ENCODE measurements at regions not wholly inside any gene's neighbourhood (a gene's known extent, or its start where the extent isn't known, plus 50 kb on each side); places are given as distances from the start of the nearest gene placed in this dataset.

DNA sequence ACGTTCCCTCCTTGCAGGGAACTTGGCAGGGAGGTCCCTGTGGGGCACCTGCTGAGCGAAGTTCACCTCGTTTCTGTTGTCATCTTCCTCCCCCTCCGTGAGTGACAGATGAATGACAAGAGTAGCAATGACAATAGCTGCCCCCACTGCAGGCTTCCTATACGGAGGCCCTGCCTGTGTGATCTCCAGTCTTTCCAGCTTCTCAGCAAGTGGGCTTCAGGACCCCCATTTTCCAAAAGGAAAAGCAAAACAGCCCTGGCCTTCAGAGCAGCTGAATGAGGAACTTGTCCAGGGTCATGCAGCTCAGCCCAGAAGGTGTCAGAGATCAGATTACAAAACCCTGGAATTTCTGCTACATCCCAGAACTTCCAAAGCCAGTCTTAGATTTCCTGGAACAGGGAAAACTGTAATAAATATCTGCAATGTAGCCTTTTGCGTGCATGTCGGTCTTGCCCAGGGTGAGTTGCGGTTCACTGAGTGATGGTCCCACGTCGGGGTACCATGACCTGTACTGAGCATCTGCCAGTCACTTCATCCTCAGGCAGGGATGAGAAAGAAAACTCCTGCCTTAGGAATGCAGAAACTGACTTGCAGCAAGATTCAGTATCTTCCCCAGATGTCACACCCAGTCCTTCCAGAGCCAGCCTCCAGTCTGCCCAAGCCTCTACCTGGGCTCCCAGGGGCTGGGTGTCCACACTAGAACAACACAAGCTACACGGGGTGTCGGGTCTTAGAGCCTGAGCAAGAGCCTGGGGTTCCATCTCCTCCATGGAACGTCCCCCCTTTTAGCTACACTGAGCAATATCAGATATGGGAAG is 1457.0 kb downstream of the BRD1 start:
- Histone ChIP-seq H3K4me1 (peaks cover 0 to 15% (median 5%) of the 10 kb centered on the region in 6 donors), H3K27me3 (replicated peaks in 1 of 7) (peaks cover 0 to 62% (median 0%) of the 10 kb centered on the region in 7 donors), H3K9me3 (no peaks in the 10 kb centered on the region), H3K36me3 (no peaks in the 10 kb centered on the region), H3K4me3 (no peak overlapping the region), H3K27ac (no peak overlapping the region)
- TF ChIP-seq, protein P1, sequence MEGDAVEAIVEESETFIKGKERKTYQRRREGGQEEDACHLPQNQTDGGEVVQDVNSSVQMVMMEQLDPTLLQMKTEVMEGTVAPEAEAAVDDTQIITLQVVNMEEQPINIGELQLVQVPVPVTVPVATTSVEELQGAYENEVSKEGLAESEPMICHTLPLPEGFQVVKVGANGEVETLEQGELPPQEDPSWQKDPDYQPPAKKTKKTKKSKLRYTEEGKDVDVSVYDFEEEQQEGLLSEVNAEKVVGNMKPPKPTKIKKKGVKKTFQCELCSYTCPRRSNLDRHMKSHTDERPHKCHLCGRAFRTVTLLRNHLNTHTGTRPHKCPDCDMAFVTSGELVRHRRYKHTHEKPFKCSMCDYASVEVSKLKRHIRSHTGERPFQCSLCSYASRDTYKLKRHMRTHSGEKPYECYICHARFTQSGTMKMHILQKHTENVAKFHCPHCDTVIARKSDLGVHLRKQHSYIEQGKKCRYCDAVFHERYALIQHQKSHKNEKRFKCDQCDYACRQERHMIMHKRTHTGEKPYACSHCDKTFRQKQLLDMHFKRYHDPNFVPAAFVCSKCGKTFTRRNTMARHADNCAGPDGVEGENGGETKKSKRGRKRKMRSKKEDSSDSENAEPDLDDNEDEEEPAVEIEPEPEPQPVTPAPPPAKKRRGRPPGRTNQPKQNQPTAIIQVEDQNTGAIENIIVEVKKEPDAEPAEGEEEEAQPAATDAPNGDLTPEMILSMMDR (IDR thresholded peaks at IDR 0.05 in 8 of 11, conservative IDR thresholded peaks at IDR 0.05 in 3 of 11): no peak
- TF ChIP-seq POLR2A (IDR thresholded peaks at IDR 0.05) (no peak), POLR2AphosphoS5 (IDR thresholded peaks at IDR 0.05) (no peak)
- DNase-seq: peak; percentile 40
- intact Hi-C loops (cut with DNase I; ENCODE audit: low total_unique reads): no loop called here
- 45 to 71% (median 58%) methylated on average over 12 to 13 of the region's 13 CpGs for WGBS, 5 donors

DNA sequence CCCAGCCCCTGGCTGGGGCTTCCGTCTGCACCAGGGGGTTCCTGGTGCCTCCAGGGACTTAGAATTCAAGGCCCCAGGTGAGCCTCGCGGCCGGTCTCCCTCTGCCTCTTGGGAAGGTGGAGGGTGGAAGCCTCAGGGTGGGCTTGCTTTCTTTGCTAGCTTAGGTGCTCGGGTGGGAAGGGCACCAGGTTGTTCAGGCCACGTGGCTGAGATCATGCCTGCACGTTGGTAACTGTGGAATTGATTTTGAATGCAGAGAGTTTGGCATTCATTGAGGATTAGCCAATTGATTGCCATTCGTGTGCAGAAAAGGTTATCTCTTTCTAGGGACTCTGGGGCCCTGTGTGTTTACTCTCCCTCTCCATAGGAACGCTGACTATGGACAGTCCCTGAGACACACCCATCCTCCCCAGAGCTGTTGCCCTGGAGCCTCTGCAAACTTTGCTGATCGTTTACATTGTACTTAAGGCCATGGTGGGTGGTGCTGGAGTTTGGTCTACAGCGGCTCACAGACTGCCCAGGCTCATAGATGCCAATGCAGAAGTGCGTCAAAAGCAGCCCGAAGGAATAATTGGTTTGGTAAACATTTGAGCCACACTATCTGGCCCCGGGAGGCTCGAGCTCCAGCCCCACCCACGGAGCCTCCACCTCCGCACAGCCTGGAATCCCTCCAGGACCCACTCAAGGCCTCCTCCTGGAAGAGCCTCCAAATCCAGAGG is 1457.7 kb downstream of the BRD1 start:
- Histone ChIP-seq H3K4me1 (peaks cover 0 to 15% (median 5%) of the 10 kb centered on the region in 6 donors), H3K36me3 (no peaks in the 10 kb centered on the region), H3K27me3 (replicated peaks in 1 of 7) (peaks cover 0 to 55% (median 0%) of the 10 kb centered on the region in 7 donors), H3K27ac (no peak overlapping the region), H3K9me3 (no peaks in the 10 kb centered on the region), H3K4me3 (no peak overlapping the region)
- intact Hi-C loops (cut with DNase I; ENCODE audit: low total_unique reads): no loop called here
- 34 to 45% (median 37%) methylated on average over 13 to 17 of the region's 17 CpGs for WGBS, 5 donors
- DNase-seq: peak; percentile 10
- TF ChIP-seq, protein P1 (IDR thresholded peaks at IDR 0.05 in 8 of 11, conservative IDR thresholded peaks at IDR 0.05 in 3 of 11): no peak
- TF ChIP-seq POLR2A (IDR thresholded peaks at IDR 0.05) (no peak), POLR2AphosphoS5 (IDR thresholded peaks at IDR 0.05) (no peak)

DNA sequence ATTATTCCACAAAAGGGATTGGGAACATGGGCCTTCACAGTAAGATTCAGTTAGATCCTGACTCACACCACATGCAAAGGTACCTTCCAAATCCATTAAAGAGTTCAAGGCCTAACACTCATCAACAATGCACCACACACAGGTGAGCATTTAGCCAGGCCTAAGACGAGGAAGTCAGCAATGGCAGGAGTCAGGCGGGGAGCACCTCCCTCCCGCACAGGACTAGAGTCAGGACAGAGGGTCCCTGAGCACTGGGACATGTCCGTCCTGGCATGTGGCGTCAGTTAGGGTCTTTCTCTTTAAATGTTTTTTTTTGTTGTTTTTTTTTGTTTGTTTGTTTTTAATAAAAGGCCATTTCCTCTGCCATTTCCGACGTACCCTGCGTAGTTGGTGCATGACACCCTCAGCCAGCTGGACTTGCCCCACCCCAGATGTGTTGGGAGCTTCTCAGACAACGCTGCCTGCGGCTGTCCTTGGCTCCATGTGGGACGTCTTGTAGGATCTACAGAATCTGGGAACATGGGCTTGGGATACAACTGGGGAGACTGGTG is 1458.6 kb downstream of the BRD1 start:
- H3K27me3 ChIP-seq (replicated peaks in 1 of 7): peaks cover 0 to 47% (median 0%) of the 10 kb centered on the region in 7 donors
- WGBS, 5 donors: 79 to 87% (median 80%) methylated on average over 11 of the region's 11 CpGs
- H3K36me3 ChIP-seq: no peaks in the 10 kb centered on the region
- intact Hi-C loops (cut with DNase I; ENCODE audit: low total_unique reads): no loop called here
- DNase-seq: no peak
- H3K4me1 ChIP-seq: peaks cover 0 to 15% (median 5%) of the 10 kb centered on the region in 6 donors
- TF ChIP-seq POLR2A (IDR thresholded peaks at IDR 0.05) (no peak), POLR2AphosphoS5 (IDR thresholded peaks at IDR 0.05) (no peak)
- TF ChIP-seq, protein P1 (IDR thresholded peaks at IDR 0.05 in 8 of 11, conservative IDR thresholded peaks at IDR 0.05 in 3 of 11): no peak
- H3K27ac ChIP-seq: no peak overlapping the region
- no peak overlapping the region for H3K4me3 ChIP-seq
- H3K9me3 ChIP-seq: no peaks in the 10 kb centered on the region

DNA sequence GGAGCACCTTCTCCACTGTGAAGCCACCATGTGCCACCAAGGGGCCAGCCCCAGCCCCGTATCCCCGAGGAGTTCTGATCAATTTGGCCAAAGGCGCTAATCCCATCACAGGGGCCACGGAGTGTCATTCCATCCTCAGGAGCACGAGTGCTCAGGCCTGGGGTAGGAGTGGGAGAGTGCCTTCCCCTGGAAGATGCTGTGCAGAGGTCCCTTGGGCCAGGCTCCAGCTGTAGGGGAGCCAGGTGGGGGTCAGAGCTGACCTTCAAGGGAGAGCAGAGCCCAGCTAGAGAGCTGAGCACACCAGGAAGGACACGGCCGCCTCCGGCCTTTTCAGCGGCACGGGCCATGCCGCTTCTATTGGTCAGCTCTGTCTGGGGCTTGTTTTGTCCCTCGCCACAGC is 1459.9 kb downstream of the BRD1 start:
- 81 to 93% (median 86%) methylated on average over 12 of the region's 12 CpGs for WGBS, 5 donors
- TF ChIP-seq POLR2A (IDR thresholded peaks at IDR 0.05) (no peak), POLR2AphosphoS5 (IDR thresholded peaks at IDR 0.05) (no peak)
- TF ChIP-seq, protein P1 (IDR thresholded peaks at IDR 0.05 in 8 of 11, conservative IDR thresholded peaks at IDR 0.05 in 3 of 11): no peak
- Histone ChIP-seq H3K4me3 (no peak overlapping the region), H3K9me3 (no peaks in the 10 kb centered on the region), H3K4me1 (peaks cover 0 to 15% (median 5%) of the 10 kb centered on the region in 6 donors), H3K27me3 (replicated peaks in 1 of 7) (peaks cover 0 to 40% (median 0%) of the 10 kb centered on the region in 7 donors), H3K27ac (no peak overlapping the region), H3K36me3 (no peaks in the 10 kb centered on the region)
- no peak for DNase-seq
- intact Hi-C loops (cut with DNase I; ENCODE audit: low total_unique reads): no loop called here

Measured in spleen (tissue), 11 donors.